Spleen (tissue), 11 donors: ENCODE measurements at regions not wholly inside any gene's neighbourhood (a gene's known extent, or its start where the extent isn't known, plus 50 kb on each side); places are given as distances from the start of the nearest gene placed in this dataset.

ENCODE experiments used
- DNase-seq: peaks from one replicate; pipeline ENCODE4 v3.0.0-alpha.2; 2020
- H3K27ac ChIP-seq, 8 donors: fragments of 200-600 bp; sonication (generic) in 7 of 8; 1 replicate in 4 of 8; 2 replicates in 4 of 8; pipeline versions ENCODE4 v1.5.0 to v1.8.0; 2016 to 2021; ENCODE audit warnings: inconsistent platforms in 4 of 8, mild to moderate bottlenecking in 4 of 8, moderate library complexity in 1 of 8
- H3K27me3 ChIP-seq, 7 donors: fragments of 200-600 bp; sonication (generic) in 6 of 7; replicated peaks in 1 of 7; 1 replicate in 4 of 7; 2 replicates in 3 of 7; pipeline versions ENCODE4 v1.5.0 to v1.8.0; 2016 to 2021; ENCODE audit warnings: inconsistent platforms in 3 of 7, mild to moderate bottlenecking in 1 of 7
- H3K36me3 ChIP-seq, 6 donors: fragments of 200-600 bp; sonication (generic) in 5 of 6; 1 replicate in 4 of 6; 2 replicates in 2 of 6; pipeline versions ENCODE4 v1.5.0 to v1.8.0; 2016 to 2021; ENCODE audit warnings: inconsistent platforms in 2 of 6
- H3K4me1 ChIP-seq, 6 donors: fragments of 200-600 bp; sonication (generic) in 5 of 6; 1 replicate in 3 of 6; 2 replicates in 3 of 6; pipeline versions ENCODE4 v1.5.0 to v1.8.0; 2016 to 2021; ENCODE audit warnings: inconsistent platforms in 3 of 6
- H3K4me3 ChIP-seq, 8 donors: fragments of 200-600 bp; sonication (generic) in 7 of 8; 1 replicate in 4 of 8; 2 replicates in 4 of 8; pipeline versions ENCODE4 v1.5.0 to v1.8.0; 2016 to 2021; ENCODE audit warnings: inconsistent platforms in 4 of 8, mild to moderate bottlenecking in 4 of 8, moderate library complexity in 2 of 8
- H3K9me3 ChIP-seq, 8 donors: fragments of 200-600 bp; sonication (generic) in 7 of 8; 1 replicate in 4 of 8; 2 replicates in 4 of 8; pipeline versions ENCODE4 v1.5.0 to v1.8.0; 2016 to 2021; ENCODE audit warnings: inconsistent platforms in 4 of 8
- POLR2A ChIP-seq, 3 donors: fragments of 450-650 bp; IDR thresholded peaks; one replicate each; pipeline ENCODE4 v1.5.1; 2017; ENCODE audit warnings: antibody characterized with exemption in 3 of 3, mild to moderate bottlenecking in 1 of 3
- POLR2AphosphoS5 ChIP-seq, 3 donors: sonication (generic); formaldehyde crosslinking; IDR thresholded peaks; one replicate each; pipeline ENCODE4 v1.5.1; 2017; ENCODE audit warnings: antibody characterized with exemption in 3 of 3
- WGBS, 5 donors: extraction: QIAGEN DNeasy Blood & Tissue Kit in 3 of 5; methylation state at CpG; one replicate each; pipeline versions ENCODE4 v1.1.5 to v1.1.7; 2013 to 2018; 5-methylcytosine and 5-hydroxymethylcytosine counted together
- intact Hi-C: fragments of 100-400 bp; cut with DNase I; formaldehyde crosslinking; loops from one replicate; pipeline ENCODE4 v1.15.0; 2023; ENCODE audit warnings: low total_unique reads
- TF ChIP-seq, protein P1 (sequence below), 11 experiments: fragments of 200-600 bp in 7 of 11; fragments of 450-650 bp in 4 of 11; sonication (generic) in 4 of 11; IDR thresholded peaks in 8 of 11; conservative IDR thresholded peaks in 3 of 11; 1 replicate in 7 of 11; 2 replicates in 4 of 11; pipeline versions ENCODE4 v1.4.0 to v1.8.0; 2016 to 2021; ENCODE audit warnings: antibody characterized with exemption in 11 of 11, inconsistent platforms in 4 of 11, mild to moderate bottlenecking in 1 of 11
- donor health status: healthy with polysubstance abuse.
- donor health status: DM: no; HTN: no; CAD: no; lungs with moderate emphysema.
- donor health status: DM: no; HTN: no; CAD: no.
- donor health status: Bipolar disorder and iron deficiency.
- donor health status: healthy.
- donor health status: DM: no; HTN: no; CAD: no.
- donor health status: DM: yes; HTN: yes; CAD: no.

DNA sequence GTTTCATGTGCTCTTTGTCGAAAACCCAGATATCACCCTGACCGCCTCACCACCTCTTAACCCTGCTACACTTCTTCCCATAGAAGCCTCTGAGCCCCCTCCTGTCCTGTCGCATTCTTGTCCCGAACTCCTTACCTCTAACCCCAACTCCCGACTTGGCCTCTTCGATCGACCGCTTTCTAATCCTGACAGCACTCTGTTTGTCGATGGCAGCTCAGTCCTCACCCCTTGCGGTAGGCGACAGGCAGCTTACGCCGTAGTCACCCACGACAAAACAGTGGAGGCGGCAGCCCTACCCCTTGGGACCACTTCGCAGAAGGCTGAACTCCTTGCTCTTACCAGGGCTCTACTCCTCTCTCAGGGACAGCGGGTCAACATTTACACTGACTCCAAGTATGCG is 961.7 kb downstream of the RPA4 start:
- Histone ChIP-seq H3K27ac (no peak overlapping the region), H3K36me3 (no peaks in the 10 kb centered on the region), H3K4me1 (no peaks in the 10 kb centered on the region), H3K27me3 (no peaks in the 10 kb centered on the region), H3K9me3 (peaks cover 0 to 27% (median 0%) of the 10 kb centered on the region in 8 donors), H3K4me3 (no peak overlapping the region)
- intact Hi-C loops, result no loop called here
- 95 to 98% (median 97%) methylated on average over 18 of the region's 18 CpGs for WGBS, 5 donors
- TF ChIP-seq POLR2AphosphoS5 (IDR thresholded peaks at IDR 0.05) (no peak), POLR2A (IDR thresholded peaks at IDR 0.05) (no peak)
- TF ChIP-seq, protein P1, sequence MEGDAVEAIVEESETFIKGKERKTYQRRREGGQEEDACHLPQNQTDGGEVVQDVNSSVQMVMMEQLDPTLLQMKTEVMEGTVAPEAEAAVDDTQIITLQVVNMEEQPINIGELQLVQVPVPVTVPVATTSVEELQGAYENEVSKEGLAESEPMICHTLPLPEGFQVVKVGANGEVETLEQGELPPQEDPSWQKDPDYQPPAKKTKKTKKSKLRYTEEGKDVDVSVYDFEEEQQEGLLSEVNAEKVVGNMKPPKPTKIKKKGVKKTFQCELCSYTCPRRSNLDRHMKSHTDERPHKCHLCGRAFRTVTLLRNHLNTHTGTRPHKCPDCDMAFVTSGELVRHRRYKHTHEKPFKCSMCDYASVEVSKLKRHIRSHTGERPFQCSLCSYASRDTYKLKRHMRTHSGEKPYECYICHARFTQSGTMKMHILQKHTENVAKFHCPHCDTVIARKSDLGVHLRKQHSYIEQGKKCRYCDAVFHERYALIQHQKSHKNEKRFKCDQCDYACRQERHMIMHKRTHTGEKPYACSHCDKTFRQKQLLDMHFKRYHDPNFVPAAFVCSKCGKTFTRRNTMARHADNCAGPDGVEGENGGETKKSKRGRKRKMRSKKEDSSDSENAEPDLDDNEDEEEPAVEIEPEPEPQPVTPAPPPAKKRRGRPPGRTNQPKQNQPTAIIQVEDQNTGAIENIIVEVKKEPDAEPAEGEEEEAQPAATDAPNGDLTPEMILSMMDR (IDR thresholded peaks at IDR 0.05 in 8 of 11, conservative IDR thresholded peaks at IDR 0.05 in 3 of 11), result no peak
- no peak for DNase-seq

DNA sequence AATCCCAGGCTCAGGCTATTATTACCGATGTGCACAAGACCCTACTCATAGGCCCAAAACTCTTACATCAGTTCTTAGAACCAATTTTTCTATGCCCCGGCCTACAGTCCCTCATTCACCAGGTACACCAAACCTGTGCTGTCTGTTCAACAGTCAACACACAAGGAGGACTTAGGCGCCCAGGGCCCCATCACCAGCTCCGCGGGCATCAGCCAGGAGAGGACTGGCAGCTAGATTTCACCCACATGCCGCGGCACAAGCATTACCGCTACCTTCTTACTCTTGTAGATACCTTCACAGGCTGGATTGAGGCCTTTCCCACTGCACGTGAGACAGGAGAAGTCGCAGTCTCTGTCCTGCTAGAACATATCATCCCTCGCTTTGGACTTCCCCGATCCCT is 962.5 kb downstream of the RPA4 start:
- Histone ChIP-seq H3K36me3 (no peaks in the 10 kb centered on the region), H3K4me1 (no peaks in the 10 kb centered on the region), H3K27ac (no peak overlapping the region), H3K4me3 (no peak overlapping the region), H3K27me3 (no peaks in the 10 kb centered on the region), H3K9me3 (peaks cover 0 to 27% (median 0%) of the 10 kb centered on the region in 8 donors)
- intact Hi-C loops, result no loop called here
- DNase-seq, result no peak
- 95 to 98% (median 96%) methylated on average over 11 to 12 of the region's 12 CpGs for WGBS, 5 donors
- no peak for TF ChIP-seq POLR2AphosphoS5 (IDR thresholded peaks at IDR 0.05)
- TF ChIP-seq, protein P1 (IDR thresholded peaks at IDR 0.05 in 8 of 11, conservative IDR thresholded peaks at IDR 0.05 in 3 of 11), result no peak
- TF ChIP-seq POLR2A (IDR thresholded peaks at IDR 0.05), result no peak

DNA sequence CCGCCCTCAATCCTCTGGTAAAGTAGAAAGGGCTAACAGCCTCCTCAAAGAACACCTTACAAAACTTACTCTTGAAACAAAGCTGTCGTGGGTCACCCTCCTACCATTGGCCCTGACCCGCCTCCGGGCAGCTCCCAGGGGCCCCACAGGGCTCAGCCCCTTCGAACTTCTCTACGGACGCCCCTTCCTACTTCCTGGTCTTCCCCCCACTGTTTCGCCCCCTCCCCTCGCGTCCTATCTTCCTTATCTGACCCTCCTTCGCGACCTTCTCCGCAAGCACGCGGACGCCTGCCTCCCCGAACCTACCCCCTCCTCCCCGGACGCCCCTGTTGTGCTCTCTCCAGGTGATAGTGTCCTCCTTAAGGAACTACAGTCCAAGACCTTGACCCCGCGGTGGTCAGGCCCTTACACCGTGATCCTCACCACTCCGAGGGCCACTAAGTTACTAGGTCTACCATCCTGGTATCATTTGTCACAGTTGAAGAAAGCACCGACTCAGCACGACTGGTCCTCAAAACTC is 963.1 kb downstream of the RPA4 start:
- no peak for DNase-seq
- no peak overlapping the region for H3K27ac ChIP-seq
- WGBS, 5 donors, result 93 to 97% (median 94%) methylated on average over 24 to 25 of the region's 25 CpGs
- H3K4me3 ChIP-seq, result no peak overlapping the region
- peaks cover 0 to 27% (median 0%) of the 10 kb centered on the region in 8 donors for H3K9me3 ChIP-seq
- H3K4me1 ChIP-seq, result no peaks in the 10 kb centered on the region
- intact Hi-C loops, result no loop called here
- H3K27me3 ChIP-seq, result no peaks in the 10 kb centered on the region
- TF ChIP-seq, protein P1 (IDR thresholded peaks at IDR 0.05 in 8 of 11, conservative IDR thresholded peaks at IDR 0.05 in 3 of 11), result no peak
- TF ChIP-seq POLR2AphosphoS5 (IDR thresholded peaks at IDR 0.05), result no peak
- TF ChIP-seq POLR2A (IDR thresholded peaks at IDR 0.05), result no peak
- no peaks in the 10 kb centered on the region for H3K36me3 ChIP-seq

DNA sequence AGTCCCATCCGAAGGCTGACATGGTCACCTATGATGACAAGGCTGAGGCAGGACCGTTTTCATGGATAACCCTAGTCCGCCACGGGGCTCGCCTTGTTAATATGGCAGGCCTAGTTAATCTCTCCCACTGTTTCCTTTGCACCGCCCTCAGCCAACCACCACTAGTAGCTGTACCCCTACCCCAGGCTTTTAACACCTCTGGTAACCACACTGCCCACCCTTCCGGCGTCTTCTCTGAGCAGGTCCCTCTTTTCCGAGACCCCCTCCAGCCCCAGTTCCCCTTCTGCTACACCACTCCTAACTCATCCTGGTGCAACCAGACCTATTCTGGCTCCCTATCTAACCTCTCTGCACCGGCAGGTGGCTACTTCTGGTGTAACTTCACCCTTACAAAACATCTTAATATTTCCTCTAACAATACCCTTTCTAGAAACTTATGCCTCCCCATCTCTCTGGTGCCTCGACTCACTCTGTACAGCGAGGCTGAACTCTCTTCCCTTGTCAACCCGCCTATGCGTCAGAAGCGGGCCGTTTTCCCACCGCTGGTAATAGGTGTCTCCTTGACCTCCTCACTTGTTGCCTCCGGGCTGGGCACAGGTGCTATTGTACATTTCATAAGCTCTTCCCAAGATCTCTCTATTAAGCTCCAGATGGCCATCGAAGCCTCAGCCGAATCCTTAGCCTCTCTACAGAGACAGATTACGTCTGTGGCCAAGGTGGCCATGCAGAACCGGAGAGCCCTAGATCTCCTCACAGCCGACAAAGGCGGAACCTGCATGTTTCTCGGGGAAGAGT is 964.4 kb downstream of the RPA4 start:
- intact Hi-C loops, result no loop called here
- H3K36me3 ChIP-seq, result no peaks in the 10 kb centered on the region
- H3K4me1 ChIP-seq, result no peaks in the 10 kb centered on the region
- no peak for DNase-seq
- WGBS, 5 donors, result 88 to 93% (median 91%) methylated on average over 24 to 25 of the region's 25 CpGs
- TF ChIP-seq, protein P1 (IDR thresholded peaks at IDR 0.05 in 8 of 11, conservative IDR thresholded peaks at IDR 0.05 in 3 of 11), result no peak
- TF ChIP-seq POLR2A (IDR thresholded peaks at IDR 0.05) (no peak), POLR2AphosphoS5 (IDR thresholded peaks at IDR 0.05) (no peak)
- peaks cover 0 to 14% (median 0%) of the 10 kb centered on the region in 8 donors for H3K9me3 ChIP-seq
- H3K27me3 ChIP-seq, result no peaks in the 10 kb centered on the region
- no peak overlapping the region for H3K4me3 ChIP-seq
- no peak overlapping the region for H3K27ac ChIP-seq
